Karpas-422 (cell line): ENCODE measurements at regions not wholly inside any gene's neighbourhood (a gene's known extent, or its start where the extent isn't known, plus 50 kb on each side); places are given as distances from the start of the nearest gene placed in this dataset.

Experiments used
- DNase-seq: peaks from one replicate; pipeline ENCODE4 v3.0.0-alpha.2; 2015
- H2AFZ ChIP-seq: fragments of 200-600 bp; sonication (generic); 2 replicates; pipeline ENCODE4 v1.6.1; 2014; ENCODE audit warnings: antibody characterized with exemption, low read length, mixed read lengths
- H3K27ac ChIP-seq: fragments of 200-600 bp; sonication (generic); 2 replicates; pipeline ENCODE4 v1.5.1; 2014; ENCODE audit warnings: mild to moderate bottlenecking, low read length, moderate library complexity
- H3K27me3 ChIP-seq: fragments of 200-600 bp; sonication (generic); 2 replicates; pipeline ENCODE4 v1.6.1; 2014; ENCODE audit warnings: low read length, mixed read lengths
- H3K36me3 ChIP-seq: fragments of 200-600 bp; sonication (generic); 2 replicates; pipeline ENCODE4 v1.6.1; 2014; ENCODE audit warnings: low read length, mixed read lengths; ENCODE audit not compliant: insufficient read depth
- H3K4me1 ChIP-seq: fragments of 200-600 bp; sonication (generic); 2 replicates; pipeline ENCODE4 v1.6.1; 2014; ENCODE audit warnings: mild to moderate bottlenecking, low read length, mixed read lengths
- H3K4me2 ChIP-seq: fragments of 200-600 bp; sonication (generic); 2 replicates; pipeline ENCODE4 v1.6.1; 2014; ENCODE audit warnings: low read length, low read depth, mild to moderate bottlenecking; ENCODE audit not compliant: poor library complexity, severe bottlenecking
- H3K4me3 ChIP-seq: fragments of 200-600 bp; sonication (generic); 2 replicates; pipeline ENCODE4 v1.5.1; 2014; ENCODE audit warnings: mild to moderate bottlenecking, antibody characterized with exemption, low read length, mixed read lengths
- H3K79me2 ChIP-seq: fragments of 200-600 bp; sonication (generic); 2 replicates; pipeline ENCODE4 v1.6.1; 2014; ENCODE audit warnings: mild to moderate bottlenecking, low read length, mixed read lengths
- H3K9ac ChIP-seq: fragments of 200-600 bp; sonication (generic); 2 replicates; pipeline ENCODE4 v1.6.0; 2014; ENCODE audit warnings: low read length
- H3K9me2 ChIP-seq: fragments of 200-600 bp; sonication (generic), shearing (Covaris generic); replicated peaks from 2 replicates; pipeline ENCODE4 v1.6.0; 2014; ENCODE audit warnings: mild to moderate bottlenecking, low read length, moderate library complexity; ENCODE audit not compliant: insufficient read depth
- H3K9me3 ChIP-seq: fragments of 300-700, 200-600 bp; sonication (generic); 2 replicates; pipeline ENCODE4 v1.6.1; 2014; ENCODE audit warnings: low read length, mixed read lengths
- H4K20me1 ChIP-seq: fragments of 200-600 bp; sonication (generic); 2 replicates; pipeline ENCODE4 v1.6.1; 2014; ENCODE audit warnings: mild to moderate bottlenecking, antibody characterized with exemption, low read length, low read depth; ENCODE audit not compliant: insufficient read depth

- Histone ChIP-seq H2AFZ (no peak overlapping the region), H3K9me3 (no peaks in the 10 kb centered on the region), H3K4me1 (peaks cover 10% of the 10 kb centered on the region), H3K27me3 (no peaks in the 10 kb centered on the region), H3K27ac (no peak overlapping the region), H3K9me2 (no peaks in the 10 kb centered on the region), H3K36me3 (no peaks in the 10 kb centered on the region), H3K4me2 (no peak overlapping the region), H3K9ac (no peak overlapping the region), H3K79me2 (peaks cover 23% of the 10 kb centered on the region), H4K20me1 (no peaks in the 10 kb centered on the region), H3K4me3 (no peak overlapping the region)
- DNase-seq: no peak
Measured at GRCh38 chr1:198865319-198865718, 226.5 kb downstream of the PTPRC start.

- Histone ChIP-seq H3K9ac (no peak overlapping the region), H3K79me2 (peaks cover 23% of the 10 kb centered on the region), H3K36me3 (no peaks in the 10 kb centered on the region), H3K9me2 (no peaks in the 10 kb centered on the region), H2AFZ (no peak overlapping the region), H3K9me3 (no peaks in the 10 kb centered on the region), H4K20me1 (no peaks in the 10 kb centered on the region), H3K4me2 (no peak overlapping the region), H3K4me3 (no peak overlapping the region), H3K27me3 (no peaks in the 10 kb centered on the region), H3K4me1 (peaks cover 2% of the 10 kb centered on the region; the same call in 1 of the 2 replicates), H3K27ac (no peak overlapping the region)
- no peak for DNase-seq
Measured at GRCh38 chr1:198867182-198867581, 228.3 kb downstream of the PTPRC start.

GRCh38 chr1:198873696-198874230 is 234.9 kb downstream of the PTPRC start:
- no peaks in the 10 kb centered on the region for H4K20me1 ChIP-seq
- no peak overlapping the region for H3K27ac ChIP-seq
- H3K27me3 ChIP-seq: no peaks in the 10 kb centered on the region
- no peaks in the 10 kb centered on the region for H3K4me1 ChIP-seq
- no peak overlapping the region for H3K4me3 ChIP-seq
- no peak overlapping the region for H3K9ac ChIP-seq
- H2AFZ ChIP-seq: no peak overlapping the region
- H3K9me3 ChIP-seq: no peaks in the 10 kb centered on the region
- no peaks in the 10 kb centered on the region for H3K36me3 ChIP-seq
- H3K9me2 ChIP-seq: no peaks in the 10 kb centered on the region
- H3K4me2 ChIP-seq: no peak overlapping the region
- H3K79me2 ChIP-seq: peaks cover 20% of the 10 kb centered on the region
- DNase-seq: no peak

GRCh38 chr1:198876371-198876871 is 237.6 kb downstream of the PTPRC start:
- DNase-seq: no peak
- H3K27ac ChIP-seq: no peak overlapping the region
- no peaks in the 10 kb centered on the region for H3K27me3 ChIP-seq
- peaks cover 34% of the 10 kb centered on the region for H3K79me2 ChIP-seq
- no peaks in the 10 kb centered on the region for H3K4me1 ChIP-seq
- no peak overlapping the region for H3K4me2 ChIP-seq
- no peak overlapping the region for H2AFZ ChIP-seq
- no peaks in the 10 kb centered on the region for H3K9me3 ChIP-seq
- H4K20me1 ChIP-seq: no peaks in the 10 kb centered on the region
- H3K4me3 ChIP-seq: no peak overlapping the region
- H3K9ac ChIP-seq: no peak overlapping the region
- H3K36me3 ChIP-seq: no peaks in the 10 kb centered on the region
- no peaks in the 10 kb centered on the region for H3K9me2 ChIP-seq

- DNase-seq: no peak
- Histone ChIP-seq H3K9ac (no peak overlapping the region), H3K4me1 (no peaks in the 10 kb centered on the region), H3K27me3 (no peaks in the 10 kb centered on the region), H3K79me2 (peaks cover 48% of the 10 kb centered on the region), H3K9me3 (no peaks in the 10 kb centered on the region), H3K36me3 (no peaks in the 10 kb centered on the region), H2AFZ (no peak overlapping the region), H3K4me3 (no peak overlapping the region), H3K4me2 (no peak overlapping the region), H3K27ac (no peak overlapping the region), H3K9me2 (no peaks in the 10 kb centered on the region), H4K20me1 (no peaks in the 10 kb centered on the region)
Measured at GRCh38 chr1:198878566-198878965, 239.7 kb downstream of the PTPRC start.

GRCh38 chr1:198879711-198880306 is 241.0 kb downstream of the PTPRC start:
- H3K4me1 ChIP-seq: no peaks in the 10 kb centered on the region
- no peak overlapping the region for H3K4me3 ChIP-seq
- H3K27me3 ChIP-seq: no peaks in the 10 kb centered on the region
- peaks cover 51% of the 10 kb centered on the region for H3K79me2 ChIP-seq
- no peak overlapping the region for H3K4me2 ChIP-seq
- H3K9me2 ChIP-seq: no peaks in the 10 kb centered on the region
- H2AFZ ChIP-seq: no peak overlapping the region
- no peaks in the 10 kb centered on the region for H3K36me3 ChIP-seq
- H3K9me3 ChIP-seq: no peaks in the 10 kb centered on the region
- no peaks in the 10 kb centered on the region for H4K20me1 ChIP-seq
- no peak overlapping the region for H3K27ac ChIP-seq
- DNase-seq: no peak
- no peak overlapping the region for H3K9ac ChIP-seq

- H3K27ac ChIP-seq: no peak overlapping the region
- DNase-seq: no peak
- H4K20me1 ChIP-seq: no peaks in the 10 kb centered on the region
- H2AFZ ChIP-seq: no peak overlapping the region
- no peaks in the 10 kb centered on the region for H3K9me3 ChIP-seq
- no peaks in the 10 kb centered on the region for H3K36me3 ChIP-seq
- no peak overlapping the region for H3K4me2 ChIP-seq
- no peaks in the 10 kb centered on the region for H3K27me3 ChIP-seq
- no peak overlapping the region for H3K9ac ChIP-seq
- no peaks in the 10 kb centered on the region for H3K9me2 ChIP-seq
- peaks cover 50% of the 10 kb centered on the region for H3K79me2 ChIP-seq
- no peaks in the 10 kb centered on the region for H3K4me1 ChIP-seq
- no peak overlapping the region for H3K4me3 ChIP-seq
Measured at GRCh38 chr1:198880397-198880796, 241.6 kb downstream of the PTPRC start.

- H3K9me3 ChIP-seq: no peaks in the 10 kb centered on the region
- H3K9ac ChIP-seq: no peak overlapping the region
- H3K27ac ChIP-seq: no peak overlapping the region
- peaks cover 49% of the 10 kb centered on the region for H3K79me2 ChIP-seq
- H2AFZ ChIP-seq: no peak overlapping the region
- H4K20me1 ChIP-seq: no peaks in the 10 kb centered on the region
- no peak for DNase-seq
- H3K36me3 ChIP-seq: no peaks in the 10 kb centered on the region
- H3K4me3 ChIP-seq: no peak overlapping the region
- no peaks in the 10 kb centered on the region for H3K27me3 ChIP-seq
- no peak overlapping the region for H3K4me2 ChIP-seq
- no peaks in the 10 kb centered on the region for H3K4me1 ChIP-seq
- H3K9me2 ChIP-seq: no peaks in the 10 kb centered on the region
Measured at GRCh38 chr1:198880818-198881597, 242.2 kb downstream of the PTPRC start.
